ENCODE measurements at regions not wholly inside any gene's neighbourhood (a gene's known extent, or its start where the extent isn't known, plus 50 kb on each side); places are given as distances from the start of the nearest gene placed in this dataset.
"Not testable (repeated sequence)": the region's sequence is repeated elsewhere in the genome, so short reads cannot be mapped to it uniquely, and the experiment has no call there.

- Histone ChIP-seq H3K27me3 (ENCODE audit: low read depth) (no peaks in the 10 kb centered on the region), H3K9me3 (no peaks in the 10 kb centered on the region), H3K4me1 (no peaks in the 10 kb centered on the region; the same call in none of the 2 replicates), H3K4me3 (no peak overlapping the region), H3K36me3 (replicated peaks) (no peaks in the 10 kb centered on the region)
- in situ Hi-C loops (cut with MboI; ENCODE audit: low sequenced_read_pairs): no loop called here
- DNase-seq (ENCODE audit: low spot score in 2 of 2): no peak
Measured at GRCh38 chr2:216769626-216770025, 74.3 kb upstream of the IGFBP5 start.

- Histone ChIP-seq H3K4me3 (no peak overlapping the region), H3K36me3 (replicated peaks) (no peaks in the 10 kb centered on the region), H3K4me1 (no peaks in the 10 kb centered on the region; the same call in none of the 2 replicates), H3K27me3 (ENCODE audit: low read depth) (no peaks in the 10 kb centered on the region), H3K9me3 (no peaks in the 10 kb centered on the region)
- in situ Hi-C loops (cut with MboI; ENCODE audit: low sequenced_read_pairs): no loop called here
- no peak for DNase-seq (ENCODE audit: low spot score in 2 of 2)
Measured at GRCh38 chr2:216768908-216769411, 73.6 kb upstream of the IGFBP5 start.

- no peaks in the 10 kb centered on the region for H3K9me3 ChIP-seq
- no peaks in the 10 kb centered on the region for H3K36me3 ChIP-seq (replicated peaks)
- peak; percentile 19 to 75 for DNase-seq (ENCODE audit: low spot score in 2 of 2)
- H3K4me3 ChIP-seq: no peak overlapping the region
- in situ Hi-C loops (cut with MboI; ENCODE audit: low sequenced_read_pairs): no loop called here
- no peaks in the 10 kb centered on the region; the same call in none of the 2 replicates for H3K4me1 ChIP-seq
- H3K27me3 ChIP-seq (ENCODE audit: low read depth): no peaks in the 10 kb centered on the region
Measured at GRCh38 chr2:216765761-216766262, 70.5 kb upstream of the IGFBP5 start.

- H3K27me3 ChIP-seq (ENCODE audit: low read depth): no peaks in the 10 kb centered on the region
- no peaks in the 10 kb centered on the region; the same call in none of the 2 replicates for H3K4me1 ChIP-seq
- in situ Hi-C loops (cut with MboI; ENCODE audit: low sequenced_read_pairs): no loop called here
- H3K4me3 ChIP-seq: no peak overlapping the region
- no peaks in the 10 kb centered on the region for H3K9me3 ChIP-seq
- DNase-seq (ENCODE audit: low spot score in 2 of 2): no peak
- no peaks in the 10 kb centered on the region for H3K36me3 ChIP-seq (replicated peaks)
Measured at GRCh38 chr2:216763396-216763795, 68.0 kb upstream of the IGFBP5 start.

GRCh38 chr2:216761809-216762208 is 66.5 kb upstream of the IGFBP5 start:
- no peak overlapping the region for H3K4me3 ChIP-seq
- no peaks in the 10 kb centered on the region for H3K27me3 ChIP-seq (ENCODE audit: low read depth)

GRCh38 chr2:216761133-216761532 is 65.8 kb upstream of the IGFBP5 start:
- in situ Hi-C loops (cut with MboI; ENCODE audit: low sequenced_read_pairs): no loop called here
- no peaks in the 10 kb centered on the region for H3K9me3 ChIP-seq
- no peaks in the 10 kb centered on the region for H3K36me3 ChIP-seq (replicated peaks)
- no peak for DNase-seq (ENCODE audit: low spot score in 2 of 2)
- no peaks in the 10 kb centered on the region; the same call in none of the 2 replicates for H3K4me1 ChIP-seq
- H3K27me3 ChIP-seq (ENCODE audit: low read depth): no peaks in the 10 kb centered on the region
- no peak overlapping the region for H3K4me3 ChIP-seq

More at GRCh38 chr2:216761809-216762208, 66.5 kb upstream of the IGFBP5 start:
- H3K9me3 ChIP-seq: no peaks in the 10 kb centered on the region
- in situ Hi-C loops (cut with MboI; ENCODE audit: low sequenced_read_pairs): no loop called here
- no peak for DNase-seq (ENCODE audit: low spot score in 2 of 2)
- H3K4me1 ChIP-seq: no peaks in the 10 kb centered on the region; the same call in none of the 2 replicates
- H3K36me3 ChIP-seq (replicated peaks): no peaks in the 10 kb centered on the region

- no peak for DNase-seq (ENCODE audit: low spot score in 2 of 2)
- in situ Hi-C loops (cut with MboI; ENCODE audit: low sequenced_read_pairs): no loop called here
- Histone ChIP-seq H3K9me3 (no peaks in the 10 kb centered on the region), H3K4me1 (no peaks in the 10 kb centered on the region), H3K36me3 (replicated peaks) (no peaks in the 10 kb centered on the region), H3K4me3 (no peak overlapping the region), H3K27me3 (ENCODE audit: low read depth) (no peaks in the 10 kb centered on the region)
Measured at GRCh38 chr2:216758256-216759155, 63.2 kb upstream of the IGFBP5 start.

GRCh38 chr2:216757532-216757931 is 62.2 kb upstream of the IGFBP5 start:
- Histone ChIP-seq H3K27me3 (ENCODE audit: low read depth) (no peaks in the 10 kb centered on the region), H3K36me3 (replicated peaks) (no peaks in the 10 kb centered on the region), H3K4me1 (no peaks in the 10 kb centered on the region), H3K9me3 (no peaks in the 10 kb centered on the region), H3K4me3 (no peak overlapping the region)
- DNase-seq (ENCODE audit: low spot score in 2 of 2): no peak
- in situ Hi-C loops (cut with MboI; ENCODE audit: low sequenced_read_pairs): no loop called here

- Histone ChIP-seq H3K4me1 (no peaks in the 10 kb centered on the region), H3K4me3 (no peak overlapping the region), H3K36me3 (replicated peaks) (no peaks in the 10 kb centered on the region), H3K27me3 (ENCODE audit: low read depth) (0 out of 2 replicates have a peak, but pooled peaks cover 3% of the 10 kb centered on the region), H3K9me3 (no peaks in the 10 kb centered on the region)
- DNase-seq (ENCODE audit: low spot score in 2 of 2): no peak
- in situ Hi-C loops (cut with MboI; ENCODE audit: low sequenced_read_pairs): no loop called here
Measured at GRCh38 chr2:216756435-216756834, 61.1 kb upstream of the IGFBP5 start.

- DNase-seq (ENCODE audit: low spot score in 2 of 2): no peak
- Histone ChIP-seq H3K9me3 (no peaks in the 10 kb centered on the region), H3K4me1 (no peaks in the 10 kb centered on the region), H3K36me3 (replicated peaks) (no peaks in the 10 kb centered on the region), H3K4me3 (no peak overlapping the region), H3K27me3 (ENCODE audit: low read depth) (peaks cover 3% of the 10 kb centered on the region; the same call in 1 of the 2 replicates)
- in situ Hi-C loops (cut with MboI; ENCODE audit: low sequenced_read_pairs): no loop called here
Measured at GRCh38 chr2:216754812-216755211, 59.5 kb upstream of the IGFBP5 start.

- no peaks in the 10 kb centered on the region for H3K9me3 ChIP-seq
- no peak overlapping the region for H3K4me3 ChIP-seq
- H3K36me3 ChIP-seq (replicated peaks): no peaks in the 10 kb centered on the region
- no peaks in the 10 kb centered on the region for H3K4me1 ChIP-seq
- DNase-seq (ENCODE audit: low spot score in 2 of 2): no peak
- peaks cover 3% of the 10 kb centered on the region for H3K27me3 ChIP-seq (ENCODE audit: low read depth)
- in situ Hi-C loops (cut with MboI; ENCODE audit: low sequenced_read_pairs): no loop called here
Measured at GRCh38 chr2:216754336-216754735, 59.0 kb upstream of the IGFBP5 start.

GRCh38 chr2:216752855-216753505 is 57.6 kb upstream of the IGFBP5 start:
- no peaks in the 10 kb centered on the region for H3K36me3 ChIP-seq (replicated peaks)
- H3K27me3 ChIP-seq (ENCODE audit: low read depth): peaks cover 3% of the 10 kb centered on the region
- no peak for DNase-seq (ENCODE audit: low spot score in 2 of 2)
- in situ Hi-C loops (cut with MboI; ENCODE audit: low sequenced_read_pairs): no loop called here
- H3K4me3 ChIP-seq: no peak overlapping the region
- H3K4me1 ChIP-seq: no peaks in the 10 kb centered on the region
- no peaks in the 10 kb centered on the region for H3K9me3 ChIP-seq

- DNase-seq (ENCODE audit: low spot score in 2 of 2); H3K36me3 ChIP-seq (replicated peaks); H3K9me3 ChIP-seq; H3K4me3 ChIP-seq; H3K4me1 ChIP-seq; H3K27me3 ChIP-seq (ENCODE audit: low read depth); in situ Hi-C loops (cut with MboI; ENCODE audit: low sequenced_read_pairs): not testable (repeated sequence)
Measured at GRCh38 chr2:216750750-216751149, 55.4 kb upstream of the IGFBP5 start.

GRCh38 chr2:216746268-216746667 is 50.9 kb upstream of the IGFBP5 start:
- peak in 1 of 2 experiments; percentile 35 for DNase-seq (ENCODE audit: low spot score in 2 of 2)
- H3K4me3 ChIP-seq; H3K36me3 ChIP-seq (replicated peaks); H3K27me3 ChIP-seq (ENCODE audit: low read depth); H3K9me3 ChIP-seq; in situ Hi-C loops (cut with MboI; ENCODE audit: low sequenced_read_pairs); H3K4me1 ChIP-seq: not testable (repeated sequence)

All from HAP-1 (cell line).